ENCODE measurements at regions not wholly inside any gene's neighbourhood (a gene's known extent, or its start where the extent isn't known, plus 50 kb on each side); places are given as distances from the start of the nearest gene placed in this dataset.

DNA sequence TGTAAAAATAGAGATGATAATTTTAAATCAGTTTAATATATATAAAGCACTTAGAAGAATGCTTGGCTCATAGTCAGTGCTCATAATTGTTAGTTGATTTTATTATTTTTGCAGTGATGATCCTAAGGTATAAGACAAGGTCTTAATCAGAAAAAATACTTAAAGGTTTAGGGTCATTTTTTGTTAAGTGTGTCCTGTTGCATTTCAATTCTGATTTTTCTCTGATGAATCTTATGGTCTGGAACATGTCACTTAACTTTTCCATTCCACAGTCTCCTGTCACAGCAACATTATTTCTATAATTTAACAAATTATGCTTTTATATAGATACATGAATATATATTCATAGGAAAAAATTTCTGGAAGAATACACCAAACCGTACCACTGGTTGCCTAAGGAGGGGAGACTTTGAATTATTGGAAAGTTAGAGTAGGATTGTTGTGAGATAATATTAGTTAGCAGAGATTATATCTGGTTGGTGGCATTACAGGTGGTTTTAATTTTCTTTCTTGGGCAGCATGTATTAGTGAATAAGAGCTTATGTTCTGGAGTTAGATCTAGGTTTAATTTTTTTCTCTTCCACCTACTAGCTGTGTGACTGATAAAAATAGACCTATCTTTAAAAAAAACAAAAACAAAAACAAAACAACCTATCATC is 188.7 kb downstream of the TANC2 start:
- intact Hi-C loops (cut with DNase I) = no loop called here
- DNase-seq (no peak), ATAC-seq (ENCODE audit: poor library complexity) (no peak)

- ATAC-seq (ENCODE audit: poor library complexity) (no peak), DNase-seq (no peak)
- intact Hi-C loops (cut with DNase I) = no loop called here
Observed at GRCh38 chr17:63156986-63157385, 191.0 kb downstream of the TANC2 start.

- intact Hi-C loops (cut with DNase I) = no loop called here
- no peak for DNase-seq
- ATAC-seq (ENCODE audit: poor library complexity) = no peak
Observed at GRCh38 chr17:63162406-63163157, 196.5 kb downstream of the TANC2 start.

GRCh38 chr17:63163158-63163520 is 197.1 kb downstream of the TANC2 start:
- no peak for DNase-seq

GRCh38 chr17:63165400-63165799 is 199.4 kb downstream of the TANC2 start:
- intact Hi-C loops (cut with DNase I) = no loop called here
- no peak for ATAC-seq (ENCODE audit: poor library complexity)
- no peak for DNase-seq

More at GRCh38 chr17:63163158-63163520, 197.1 kb downstream of the TANC2 start:
- ATAC-seq (ENCODE audit: poor library complexity) = no peak
- intact Hi-C loops (cut with DNase I) = no loop called here

- intact Hi-C loops (cut with DNase I) = no loop called here
Observed at GRCh38 chr17:63170795-63171194, 204.8 kb downstream of the TANC2 start.

GRCh38 chr17:63171428-63172393 is 205.7 kb downstream of the TANC2 start:
- ATAC-seq (ENCODE audit: poor library complexity) (no peak), DNase-seq (no peak)
- intact Hi-C loops (cut with DNase I) = no loop called here

More at GRCh38 chr17:63170795-63171194, 204.8 kb downstream of the TANC2 start:
- ATAC-seq (ENCODE audit: poor library complexity) = no peak
- DNase-seq = no peak

GRCh38 chr17:63173450-63173849 is 207.4 kb downstream of the TANC2 start:
- DNase-seq (no peak), ATAC-seq (ENCODE audit: poor library complexity) (no peak)
- intact Hi-C loops (cut with DNase I) = no loop called here

GRCh38 chr17:63173903-63174302 is 207.9 kb downstream of the TANC2 start:
- no peak for ATAC-seq (ENCODE audit: poor library complexity)
- DNase-seq = no peak
- intact Hi-C loops (cut with DNase I) = no loop called here

DNA sequence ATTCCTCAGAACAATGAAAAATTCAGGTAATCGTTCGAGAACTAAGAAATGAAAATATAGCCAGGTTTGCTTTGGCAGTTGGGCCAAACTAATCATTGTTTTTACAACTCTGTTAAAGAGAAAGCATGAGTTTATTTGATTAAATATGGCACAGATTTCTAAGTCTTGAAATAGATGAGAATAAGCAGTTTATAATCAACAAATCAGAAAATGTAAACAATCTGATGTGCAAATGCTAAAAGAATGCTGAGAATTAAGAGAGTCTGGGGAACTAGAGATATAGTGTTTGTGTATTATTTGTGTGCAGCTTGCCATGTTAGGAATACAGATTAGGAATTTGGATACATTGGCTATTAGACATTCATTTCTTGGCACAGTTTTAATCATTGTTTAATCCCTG is 212.5 kb downstream of the TANC2 start:
- intact Hi-C loops (cut with DNase I) = no loop called here
- DNase-seq (no peak), ATAC-seq (ENCODE audit: poor library complexity) (no peak)

DNA sequence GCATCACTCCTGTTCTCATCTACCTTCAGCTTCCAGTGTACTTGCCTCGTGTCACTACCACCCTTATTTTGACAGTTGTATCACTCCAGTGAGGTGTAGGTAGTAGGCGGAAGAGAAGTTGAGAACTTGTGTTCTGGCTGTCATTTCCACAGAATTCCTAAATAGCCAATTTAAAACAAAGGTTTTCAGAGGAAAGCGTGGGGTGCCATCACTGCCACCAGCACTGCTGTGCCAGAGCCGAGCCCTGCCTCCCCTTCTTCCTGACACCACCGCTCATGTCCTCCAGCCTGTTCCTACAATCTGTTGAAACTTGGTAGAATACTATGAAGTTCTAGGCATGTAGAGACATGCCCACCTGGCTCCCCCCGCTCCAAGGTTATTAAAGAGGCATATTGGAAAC is 215.8 kb downstream of the TANC2 start:
- intact Hi-C loops (cut with DNase I) = no loop called here
- DNase-seq (no peak), ATAC-seq (ENCODE audit: poor library complexity) (no peak)

DNA sequence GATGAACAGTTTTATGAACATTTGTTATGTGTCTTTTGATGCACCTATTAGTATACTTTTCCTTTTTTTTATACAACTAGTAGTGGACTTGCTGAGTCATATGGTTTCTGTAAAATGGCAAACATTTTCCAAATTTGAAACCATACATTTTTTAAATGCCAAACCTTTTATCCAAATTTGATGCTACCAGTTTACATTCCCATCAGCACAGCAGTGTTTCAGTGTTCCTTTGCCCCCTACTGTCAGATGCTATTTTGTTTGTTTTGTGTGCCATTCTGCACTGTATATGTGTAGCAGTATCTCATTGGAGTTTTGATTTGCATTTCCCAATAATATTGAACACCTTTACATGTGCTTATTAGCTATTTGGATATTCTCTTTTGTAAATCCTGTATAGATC is 219.4 kb downstream of the TANC2 start:
- DNase-seq = no peak
- intact Hi-C loops (cut with DNase I) = no loop called here
- no peak for ATAC-seq (ENCODE audit: poor library complexity)

- ATAC-seq (ENCODE audit: poor library complexity) (no peak), DNase-seq (no peak)
- intact Hi-C loops (cut with DNase I) = no loop called here
Observed at GRCh38 chr17:63189082-63189481, 223.0 kb downstream of the TANC2 start.

DNA sequence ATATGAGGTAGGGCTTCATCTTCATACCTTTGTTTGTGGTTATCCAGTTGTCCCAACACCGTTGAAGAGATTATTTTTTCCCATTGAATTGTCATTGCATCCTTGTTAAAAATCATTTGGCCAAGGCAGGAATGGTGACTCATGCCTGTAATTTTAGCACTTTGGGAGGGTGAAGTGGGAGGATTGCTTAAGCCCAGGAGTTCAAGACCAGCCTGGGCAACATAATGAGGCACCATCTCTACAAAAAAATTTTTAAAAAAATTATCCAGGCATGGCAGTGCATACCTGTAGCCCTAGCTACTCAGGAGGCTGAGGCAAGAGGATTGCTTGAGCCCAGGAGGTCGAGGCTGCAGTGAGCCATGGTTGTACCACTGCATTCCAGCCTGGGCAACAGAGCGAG is 223.9 kb downstream of the TANC2 start:
- ATAC-seq (ENCODE audit: poor library complexity) (no peak), DNase-seq (no peak)
- intact Hi-C loops (cut with DNase I) = no loop called here

DNA sequence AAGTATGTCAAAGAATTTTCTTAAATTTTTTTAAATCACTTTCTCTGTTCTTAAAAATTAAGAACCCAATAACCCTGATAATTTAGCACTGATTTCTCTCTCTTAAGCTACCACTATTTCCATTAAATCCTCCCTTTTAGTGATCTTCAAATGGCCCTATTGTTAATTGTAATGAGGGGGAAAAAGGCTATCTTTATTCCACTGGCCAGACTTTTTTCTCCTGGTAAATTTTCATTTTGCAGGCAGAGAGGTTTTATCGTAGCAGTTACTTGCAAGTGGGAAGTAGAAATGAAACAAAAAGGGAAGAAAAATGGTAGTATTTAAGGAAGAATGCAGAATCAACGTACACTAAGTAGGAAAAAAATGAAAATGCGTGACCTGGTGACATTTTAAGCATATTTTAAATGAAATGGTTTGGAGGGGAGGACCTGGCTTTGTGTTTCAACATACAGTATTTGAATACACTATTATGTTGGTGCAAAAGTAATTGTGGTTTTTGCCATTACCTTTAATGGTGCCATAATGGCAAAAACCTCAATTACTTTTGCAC is 224.9 kb downstream of the TANC2 start:
- ATAC-seq (ENCODE audit: poor library complexity) (no peak), DNase-seq (no peak)
- intact Hi-C loops (cut with DNase I) = no loop called here

GRCh38 chr17:63191610-63192009 is 225.6 kb downstream of the TANC2 start:
- intact Hi-C loops (cut with DNase I) = no loop called here
- ATAC-seq (ENCODE audit: poor library complexity) = peak; percentile 38
- peak; percentile 63 for DNase-seq

DNA sequence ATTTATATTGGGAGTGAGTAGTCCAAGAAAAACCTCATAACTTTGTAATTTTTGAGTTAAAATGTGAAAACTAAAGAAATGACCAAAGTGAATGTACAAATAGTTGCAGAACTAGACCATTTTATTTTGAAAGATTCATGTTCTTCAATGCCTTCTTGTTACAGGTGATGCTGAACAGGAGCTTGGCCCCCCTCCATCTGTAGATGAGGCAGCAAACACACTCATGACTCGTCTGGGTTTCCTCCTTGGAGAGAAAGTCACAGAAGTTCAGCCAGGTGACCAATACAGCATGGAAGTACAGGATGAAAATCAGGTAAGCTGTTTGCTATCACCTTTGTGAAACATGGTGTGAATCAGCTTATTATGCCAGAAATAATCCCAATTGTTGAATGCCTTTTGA is 227.8 kb downstream of the TANC2 start:
- no peak for DNase-seq
- ATAC-seq (ENCODE audit: poor library complexity) = no peak
- intact Hi-C loops (cut with DNase I) = no loop called here

- intact Hi-C loops (cut with DNase I) = no loop called here
- DNase-seq (no peak), ATAC-seq (ENCODE audit: poor library complexity) (no peak)
Observed at GRCh38 chr17:63196772-63197335, 230.8 kb downstream of the TANC2 start.

DNA sequence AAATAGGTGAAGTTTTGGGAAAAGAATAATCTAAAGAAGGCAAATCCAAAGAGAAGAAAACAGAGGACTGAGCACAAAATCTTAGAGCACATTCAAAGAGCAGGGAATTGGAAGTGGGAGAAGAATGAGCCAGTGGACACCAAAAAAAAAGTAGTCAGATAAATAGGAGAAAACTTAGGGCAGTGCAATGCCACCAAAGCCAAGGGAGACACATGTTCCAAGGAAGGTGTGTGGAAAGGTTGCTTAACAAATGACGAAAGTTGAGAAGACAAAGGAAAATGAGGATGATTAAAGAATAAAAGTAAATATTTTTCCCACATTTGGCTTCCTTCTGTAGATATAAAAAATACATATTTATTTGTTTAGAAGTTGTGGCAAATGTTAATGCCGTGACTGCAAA is 237.6 kb downstream of the TANC2 start:
- DNase-seq = no peak
- intact Hi-C loops (cut with DNase I) = no loop called here
- ATAC-seq (ENCODE audit: poor library complexity) = no peak

Data from Right ventricle myocardium superior (tissue), 1 donor.